ENCODE measurements at regions not wholly inside any gene's neighbourhood (a gene's known extent, or its start where the extent isn't known, plus 50 kb on each side); places are given as distances from the start of the nearest gene placed in this dataset.

DNA sequence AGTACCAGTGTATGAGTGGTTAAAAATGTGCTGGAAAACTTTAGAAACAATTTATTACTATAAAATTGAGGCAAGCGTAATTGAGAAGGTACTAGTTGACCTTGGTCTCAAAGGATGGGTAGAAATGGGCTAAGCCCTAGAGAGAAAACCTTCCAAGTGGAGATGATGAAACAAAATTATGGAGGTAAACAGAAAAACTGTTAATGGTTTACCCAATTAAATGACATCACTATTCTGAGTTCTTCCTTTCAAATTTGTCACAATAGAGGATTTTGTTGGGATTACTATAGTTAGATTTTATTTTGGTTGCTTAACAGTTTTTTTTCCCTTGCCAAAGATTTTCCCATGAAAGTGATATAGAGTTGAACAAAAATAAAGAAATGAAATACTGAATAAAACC, 1302.5 kb upstream of the TENM3 start:
- no peak overlapping the region for H3K4me3 Mint-ChIP-seq (ENCODE audit: low read depth)
- no peaks in the 10 kb centered on the region for H3K9me3 Mint-ChIP-seq (ENCODE audit: low read depth)
- TF ChIP-seq, protein P1, sequence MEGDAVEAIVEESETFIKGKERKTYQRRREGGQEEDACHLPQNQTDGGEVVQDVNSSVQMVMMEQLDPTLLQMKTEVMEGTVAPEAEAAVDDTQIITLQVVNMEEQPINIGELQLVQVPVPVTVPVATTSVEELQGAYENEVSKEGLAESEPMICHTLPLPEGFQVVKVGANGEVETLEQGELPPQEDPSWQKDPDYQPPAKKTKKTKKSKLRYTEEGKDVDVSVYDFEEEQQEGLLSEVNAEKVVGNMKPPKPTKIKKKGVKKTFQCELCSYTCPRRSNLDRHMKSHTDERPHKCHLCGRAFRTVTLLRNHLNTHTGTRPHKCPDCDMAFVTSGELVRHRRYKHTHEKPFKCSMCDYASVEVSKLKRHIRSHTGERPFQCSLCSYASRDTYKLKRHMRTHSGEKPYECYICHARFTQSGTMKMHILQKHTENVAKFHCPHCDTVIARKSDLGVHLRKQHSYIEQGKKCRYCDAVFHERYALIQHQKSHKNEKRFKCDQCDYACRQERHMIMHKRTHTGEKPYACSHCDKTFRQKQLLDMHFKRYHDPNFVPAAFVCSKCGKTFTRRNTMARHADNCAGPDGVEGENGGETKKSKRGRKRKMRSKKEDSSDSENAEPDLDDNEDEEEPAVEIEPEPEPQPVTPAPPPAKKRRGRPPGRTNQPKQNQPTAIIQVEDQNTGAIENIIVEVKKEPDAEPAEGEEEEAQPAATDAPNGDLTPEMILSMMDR (IDR thresholded peaks at IDR 0.05; ENCODE audit: unreplicated experiment) = no peak
- no peaks in the 10 kb centered on the region for H3K36me3 Mint-ChIP-seq (ENCODE audit: insufficient read depth)
- H3K27me3 Mint-ChIP-seq = no peaks in the 10 kb centered on the region
- no peak overlapping the region for H3K27ac Mint-ChIP-seq
- no peak for DNase-seq (ENCODE audit: low spot score, unreplicated experiment)
- no peaks in the 10 kb centered on the region for H3K4me1 Mint-ChIP-seq (ENCODE audit: low read depth)

DNA sequence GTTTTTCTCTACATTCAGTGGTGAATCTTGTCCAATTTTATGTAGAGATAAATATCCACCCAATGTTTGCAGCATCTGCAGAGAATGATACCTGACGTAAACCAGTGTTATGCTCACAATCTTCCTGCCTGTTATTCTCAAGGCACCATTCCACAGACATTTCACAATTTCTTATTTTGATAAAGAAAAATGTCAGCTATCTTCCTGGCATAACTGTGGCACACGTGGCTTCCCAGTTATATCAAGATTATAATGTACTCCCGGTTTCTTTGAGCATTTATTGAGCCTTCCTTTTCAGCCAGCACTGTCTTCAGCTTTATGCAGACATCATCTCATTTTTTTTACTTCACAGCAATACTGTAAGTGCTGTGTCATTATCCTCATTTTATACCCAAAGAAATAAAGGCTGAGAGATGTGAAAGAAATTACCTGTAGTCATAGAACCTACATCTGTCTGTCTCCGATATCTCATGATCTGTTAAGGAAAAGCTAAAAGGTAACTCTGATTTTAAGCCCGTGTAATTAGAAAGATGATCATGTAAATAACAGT, 1300.8 kb upstream of the TENM3 start:
- DNase-seq (ENCODE audit: low spot score, unreplicated experiment) = no peak
- Mint-ChIP-seq H3K4me3 (ENCODE audit: low read depth) (no peak overlapping the region), H3K36me3 (ENCODE audit: insufficient read depth) (no peaks in the 10 kb centered on the region), H3K4me1 (ENCODE audit: low read depth) (no peaks in the 10 kb centered on the region), H3K9me3 (ENCODE audit: low read depth) (no peaks in the 10 kb centered on the region), H3K27ac (no peak overlapping the region), H3K27me3 (no peaks in the 10 kb centered on the region)
- TF ChIP-seq, protein P1 (IDR thresholded peaks at IDR 0.05; ENCODE audit: unreplicated experiment) = no peak

- H3K27me3 Mint-ChIP-seq = no peaks in the 10 kb centered on the region
These were observed 1297.0 kb upstream of the TENM3 start for GRCh38 chr4:180946188-180946587.

GRCh38 chr4:180947425-180947824, 1295.8 kb upstream of the TENM3 start:
- Mint-ChIP-seq H3K9me3 (ENCODE audit: low read depth) (no peaks in the 10 kb centered on the region), H3K27ac (no peak overlapping the region), H3K36me3 (ENCODE audit: insufficient read depth) (no peaks in the 10 kb centered on the region), H3K4me3 (ENCODE audit: low read depth) (no peak overlapping the region), H3K27me3 (no peaks in the 10 kb centered on the region), H3K4me1 (ENCODE audit: low read depth) (no peaks in the 10 kb centered on the region)
- DNase-seq (ENCODE audit: low spot score, unreplicated experiment) = no peak
- TF ChIP-seq, protein P1 (IDR thresholded peaks at IDR 0.05; ENCODE audit: unreplicated experiment) = no peak

More at GRCh38 chr4:180946188-180946587, 1297.0 kb upstream of the TENM3 start:
- Mint-ChIP-seq H3K4me3 (ENCODE audit: low read depth) (no peak overlapping the region), H3K27ac (no peak overlapping the region), H3K9me3 (ENCODE audit: low read depth) (no peaks in the 10 kb centered on the region), H3K4me1 (ENCODE audit: low read depth) (no peaks in the 10 kb centered on the region), H3K36me3 (ENCODE audit: insufficient read depth) (no peaks in the 10 kb centered on the region)
- TF ChIP-seq, protein P1 (IDR thresholded peaks at IDR 0.05; ENCODE audit: unreplicated experiment) = no peak
- no peak for DNase-seq (ENCODE audit: low spot score, unreplicated experiment)

DNA sequence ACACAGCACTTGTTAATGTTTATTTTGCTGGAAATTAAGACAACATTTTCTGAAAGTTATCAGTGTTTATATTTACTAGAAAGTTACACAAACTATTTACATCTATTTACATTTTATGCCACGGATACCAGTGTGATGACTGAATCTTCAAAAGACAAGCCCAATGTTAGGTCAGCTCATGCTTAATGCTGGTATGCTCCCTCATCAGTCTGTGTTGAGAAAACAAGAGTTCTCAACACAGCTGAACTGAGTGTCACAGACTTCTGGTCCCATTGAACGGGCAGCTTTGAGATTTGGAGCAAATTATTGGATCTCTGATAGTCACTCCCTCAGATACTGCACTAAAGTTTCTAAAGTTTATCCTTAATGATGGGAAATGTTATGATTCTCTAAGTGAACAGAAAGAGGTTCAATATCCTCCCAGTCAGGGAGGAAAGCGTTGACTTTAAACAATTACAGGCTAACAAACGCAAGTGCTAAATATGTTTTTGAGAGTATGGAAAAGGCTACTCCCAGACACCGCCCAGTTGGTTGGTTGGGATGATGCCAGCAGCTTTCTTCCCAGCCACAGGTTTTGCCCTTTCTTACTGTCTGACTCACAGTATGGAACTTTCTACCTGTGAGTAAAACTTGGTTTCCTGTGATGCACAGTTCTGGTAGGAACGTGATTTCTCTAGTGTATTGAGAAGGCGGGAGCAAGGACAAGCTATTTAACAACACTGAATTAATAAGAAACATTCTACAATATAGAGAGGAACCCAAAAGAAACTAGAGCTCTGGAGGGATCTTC, 1293.6 kb upstream of the TENM3 start:
- no peaks in the 10 kb centered on the region for H3K9me3 Mint-ChIP-seq (ENCODE audit: low read depth)
- H3K27me3 Mint-ChIP-seq = no peaks in the 10 kb centered on the region
- no peaks in the 10 kb centered on the region for H3K36me3 Mint-ChIP-seq (ENCODE audit: insufficient read depth)
- no peak overlapping the region for H3K27ac Mint-ChIP-seq
- TF ChIP-seq, protein P1 (IDR thresholded peaks at IDR 0.05; ENCODE audit: unreplicated experiment) = no peak
- H3K4me3 Mint-ChIP-seq (ENCODE audit: low read depth) = no peak overlapping the region
- H3K4me1 Mint-ChIP-seq (ENCODE audit: low read depth) = no peaks in the 10 kb centered on the region
- no peak for DNase-seq (ENCODE audit: low spot score, unreplicated experiment)
